SH-SY5Y (cell line): ENCODE measurements at regions not wholly inside any gene's neighbourhood (a gene's known extent, or its start where the extent isn't known, plus 50 kb on each side); places are given as distances from the start of the nearest gene placed in this dataset.

Experiments used
- GATA2 ChIP-seq: IDR thresholded peaks from 2 replicates; pipeline ENCODE4 v1.6.1; 2011; ENCODE audit warnings: mild to moderate bottlenecking, low read depth, low read length
- GATA3 ChIP-seq: IDR thresholded peaks from 2 replicates; pipeline ENCODE4 v1.6.1; 2011; ENCODE audit warnings: low read depth, mild to moderate bottlenecking, low read length, moderate library complexity

DNA sequence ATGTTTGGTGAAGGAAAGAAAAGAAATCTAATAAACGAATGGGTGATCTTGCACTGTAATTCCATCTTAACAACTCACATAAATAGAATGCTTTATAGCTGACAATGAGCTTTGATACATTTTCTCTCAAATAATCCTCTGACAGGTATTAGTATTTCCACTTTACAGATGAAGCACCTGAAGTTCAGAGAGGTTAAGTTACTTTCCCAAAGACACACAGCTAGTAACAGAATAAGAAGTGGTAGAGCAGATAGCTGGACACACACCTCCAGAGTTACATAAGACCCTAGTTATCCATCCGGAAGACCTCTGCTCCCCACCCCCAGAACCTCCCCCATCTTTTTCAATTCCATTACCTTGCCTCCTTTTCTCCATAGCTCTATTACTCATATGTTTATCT is 213.3 kb upstream of the ZC3H12A start:
- TF ChIP-seq GATA2 (no peak), GATA3 (no peak)
